GM12878 (cell line): ENCODE measurements at regions not wholly inside any gene's neighbourhood (a gene's known extent, or its start where the extent isn't known, plus 50 kb on each side); places are given as distances from the start of the nearest gene placed in this dataset.

Experiments
- ATAC-seq: fragments of 200-7000 bp; cut with Tn5 transposase; 3 replicates; pipeline ENCODE4 v1.9.1; 2020; ENCODE audit warnings: mild to moderate bottlenecking, moderate library complexity
- BruUV-seq: library from RNA; stranded (reverse); fragments of 400-500 nt; replicated peaks from 2 replicates; lab custom pipeline; 2021; lab: Mats Ljungman, UMichigan
- CTCF ChIA-PET: fragments of 300-600 bp; sonication (Branson Sonifier 250); formaldehyde crosslinking; extraction: SDS; loops from one replicate; lab custom pipeline; 2021; ENCODE audit warnings: inconsistent platforms; lab: Yijun Ruan, JAX
- POLR2A ChIA-PET: fragments of 350-600 bp; formaldehyde crosslinking; extraction: SDS; loops from one replicate; lab custom pipeline; 2021; ENCODE audit warnings: inconsistent platforms; lab: Charles Lee
- RAD21 ChIA-PET: fragments of 300-600 bp; sonication (Branson Sonifier 250); formaldehyde crosslinking; loops from one replicate; lab custom pipeline; 2023; ENCODE audit warnings: antibody characterized with exemption; ENCODE audit not compliant: unreplicated experiment; lab: Charles Lee
- SMC1A ChIA-PET: fragments of 300-600 bp; sonication (Branson Sonifier 250); formaldehyde crosslinking; loops from one replicate; lab custom pipeline; 2023; ENCODE audit not compliant: unreplicated experiment, uncharacterized antibody; lab: Charles Lee
- DNase-seq: peaks from one replicate; pipeline ENCODE4 v3.0.0-alpha.2; 2011; ENCODE audit warnings: low read depth, low spot score
- FAIRE-seq: peaks from 3 replicates; lab custom pipeline; 2011; peaks lifted over from hg19 to GRCh38; lab: Jason Lieb, UNC
- H2AFZ ChIP-seq: 2 replicates; pipeline ENCODE4 v1.6.0; 2011; ENCODE audit warnings: low read depth, low read length, control low read depth; ENCODE audit not compliant: control insufficient read depth
- H3K27ac ChIP-seq: 2 replicates; pipeline ENCODE4 v1.5.1; 2011; ENCODE audit warnings: control low read depth; ENCODE audit not compliant: control insufficient read depth, insufficient read depth
- H3K27me3 ChIP-seq, 2 experiments: replicated peaks in 1 of 2; 2 replicates each; pipeline versions ENCODE4 v1.6.0 to v1.6.1; 2011; ENCODE audit warnings: low read length in 1 of 2; ENCODE audit not compliant: control insufficient read depth in 2 of 2, insufficient read depth in 2 of 2
- H3K36me3 ChIP-seq, 2 experiments: 2 replicates each; pipeline ENCODE4 v1.5.1; 2011; ENCODE audit warnings: low read length in 1 of 2; ENCODE audit not compliant: control insufficient read depth in 2 of 2, insufficient read depth in 2 of 2
- H3K4me1 ChIP-seq: 2 replicates; pipeline ENCODE4 v1.6.1; 2011; ENCODE audit warnings: mild to moderate bottlenecking, low read length, moderate library complexity, mixed read lengths; ENCODE audit not compliant: control insufficient read depth, insufficient read depth
- H3K4me2 ChIP-seq: 2 replicates; pipeline ENCODE4 v1.6.0; 2011; ENCODE audit warnings: control low read depth; ENCODE audit not compliant: control insufficient read depth, insufficient read depth
- H3K4me3 ChIP-seq: fragments of 200-600 bp; sonication (generic); 2 replicates; pipeline ENCODE4 v1.5.1; 2016
- H3K79me2 ChIP-seq: 2 replicates; pipeline ENCODE4 v1.6.0; 2011; ENCODE audit warnings: low read length; ENCODE audit not compliant: control insufficient read depth, insufficient read depth
- H3K9ac ChIP-seq: 2 replicates; pipeline ENCODE4 v1.8.0; 2011; ENCODE audit warnings: low read length, control low read depth, mixed read lengths; ENCODE audit not compliant: control insufficient read depth, insufficient read depth
- H3K9me3 ChIP-seq: replicated peaks from 3 replicates; pipeline ENCODE4 v1.5.1; 2011; ENCODE audit warnings: mild to moderate bottlenecking, low read length; ENCODE audit not compliant: control insufficient read depth, insufficient read depth
- H4K20me1 ChIP-seq: 2 replicates; pipeline ENCODE4 v1.6.0; 2011; ENCODE audit not compliant: control insufficient read depth, insufficient read depth
- CHD1 ChIP-seq: IDR thresholded peaks from 2 replicates; pipeline ENCODE4 v1.6.1; 2012; ENCODE audit warnings: low read depth, low read length, improper control_type of control experiment
- CTCF ChIP-seq, 3 experiments: IDR thresholded peaks in 2 of 3; conservative IDR thresholded peaks in 1 of 3; 2 replicates each; pipeline ENCODE4 v1.5.1; 2011; ENCODE audit warnings: low read depth in 3 of 3, low read length in 3 of 3, mild to moderate bottlenecking in 3 of 3, control low read depth in 2 of 3, moderate library complexity in 2 of 3, inconsistent platforms in 1 of 3, mixed read lengths in 1 of 3; ENCODE audit not compliant: control insufficient read depth in 2 of 3, insufficient read depth in 1 of 3; ENCODE audit errors: extremely low read depth in 1 of 3
- GATAD2B ChIP-seq: fragments of 450-650 bp; conservative IDR thresholded peaks from 2 replicates; pipeline ENCODE4 v1.6.1; 2017; ENCODE audit warnings: low read depth, mild to moderate bottlenecking, moderate library complexity
- HDGF ChIP-seq: fragments of 450-650 bp; IDR thresholded peaks from 2 replicates; pipeline ENCODE4 v1.6.1; 2016; ENCODE audit warnings: antibody characterized with exemption
- JUND ChIP-seq: IDR thresholded peaks from 2 replicates; pipeline ENCODE4 v1.6.1; 2012; ENCODE audit warnings: low read depth, mild to moderate bottlenecking, low read length, improper control_type of control experiment, moderate library complexity
- MTA2 ChIP-seq: fragments of 450-650 bp; IDR thresholded peaks from 2 replicates; pipeline ENCODE4 v1.6.1; 2016; ENCODE audit warnings: low read depth, mild to moderate bottlenecking, moderate library complexity
- NRF1 ChIP-seq: conservative IDR thresholded peaks from 2 replicates; pipeline ENCODE4 v1.6.1; 2011; ENCODE audit warnings: mild to moderate bottlenecking, low read depth, low read length, improper control_type of control experiment
- POLR2AphosphoS2 ChIP-seq: IDR thresholded peaks from 2 replicates; pipeline ENCODE4 v1.6.1; 2011; ENCODE audit warnings: low read depth, mild to moderate bottlenecking, low read length, improper control_type of control experiment, moderate library complexity
- POLR2AphosphoS5 ChIP-seq: IDR thresholded peaks from 2 replicates; pipeline ENCODE4 v1.6.1; 2011; ENCODE audit warnings: mild to moderate bottlenecking, low read length, inconsistent platforms
- SMAD5 ChIP-seq: IDR thresholded peaks from 2 replicates; pipeline ENCODE4 v1.6.1; 2016; ENCODE audit warnings: antibody characterized with exemption, low read depth
- TBL1XR1 ChIP-seq: IDR thresholded peaks from 2 replicates; pipeline ENCODE4 v1.6.1; 2012; ENCODE audit warnings: low read depth, low read length, improper control_type of control experiment
- TCF3 ChIP-seq: IDR thresholded peaks from 2 replicates; pipeline ENCODE4 v1.6.1; 2012; ENCODE audit warnings: low read depth, mild to moderate bottlenecking, low read length, borderline replicate concordance; ENCODE audit not compliant: insufficient read depth
- ZNF217 ChIP-seq: fragments of 450-650 bp; IDR thresholded peaks from 2 replicates; pipeline ENCODE4 v1.6.1; 2017; ENCODE audit warnings: antibody characterized with exemption, mild to moderate bottlenecking
- WGBS: methylation state at CpG from one replicate; pipeline ENCODE4 v1.1.6; 2016; ENCODE audit warnings: low lambda C conversion rate; ENCODE audit not compliant: insufficient replicate concordance, insufficient coverage; ENCODE audit errors: missing lambda C conversion rate; 5-methylcytosine and 5-hydroxymethylcytosine counted together
- in situ Hi-C: fragments of 300-500 bp; cut with MboI; formaldehyde crosslinking; loops from 9 replicates; pipeline ENCODE4 v1.14.3; 2018; ENCODE audit warnings: mixed read lengths
- intact Hi-C: fragments of 100-400 bp; cut with micrococcal nuclease; formaldehyde crosslinking; loops from one replicate; pipeline ENCODE4 v1.14.2; 2022; ENCODE audit not compliant: unreplicated experiment
- TF ChIP-seq, protein P1 (sequence below): fragments of 450-650 bp; IDR thresholded peaks from 2 replicates; pipeline ENCODE4 v1.6.1; 2017; ENCODE audit warnings: antibody characterized with exemption, mild to moderate bottlenecking, moderate library complexity
- TF ChIP-seq, protein P2 (sequence below): IDR thresholded peaks from 2 replicates; pipeline ENCODE4 v1.6.1; 2011; ENCODE audit warnings: borderline replicate concordance, low read depth, mild to moderate bottlenecking, moderate library complexity, mixed read lengths, low read length; ENCODE audit not compliant: insufficient read depth; ENCODE audit errors: extremely low read length

DNA sequence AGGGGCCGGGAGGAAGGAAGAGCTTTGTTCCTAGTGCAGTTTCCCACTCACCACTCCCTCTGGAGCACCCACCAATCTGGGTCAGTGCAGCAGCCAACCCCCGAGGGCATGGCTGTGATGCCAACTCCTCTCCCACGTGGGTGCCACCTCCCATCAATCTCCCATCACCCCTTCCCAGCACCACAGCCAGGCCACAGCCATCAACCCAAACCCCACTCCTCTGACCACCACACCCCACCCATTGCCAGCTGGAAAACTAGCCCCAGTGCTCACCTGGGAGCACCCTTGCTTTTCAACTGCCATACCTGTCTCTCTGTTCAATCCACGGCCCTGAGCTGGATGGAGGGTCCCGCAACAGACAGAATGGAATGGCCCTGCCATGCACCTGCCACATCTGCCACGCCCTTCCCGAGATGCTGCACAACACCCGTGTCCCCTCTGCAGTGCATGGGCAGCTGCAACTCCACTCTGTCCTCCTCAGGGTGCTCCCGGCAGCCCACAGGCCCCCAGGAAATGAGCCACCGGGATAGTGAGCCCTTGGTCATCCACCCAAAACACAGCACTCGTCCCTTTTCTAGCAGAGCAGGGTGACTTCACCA is 112.4 kb upstream of the ID2 start (continued):
- TF ChIP-seq JUND: no peak
- no peak for TF ChIP-seq TCF3
- no peak for TF ChIP-seq POLR2AphosphoS5
- no peak for TF ChIP-seq CTCF (IDR thresholded peaks at IDR 0.05 in 2 of 3, conservative IDR thresholded peaks at IDR 0.05 in 1 of 3; ENCODE audit: control insufficient read depth in 2 of 3, extremely low read depth in 1 of 3, insufficient read depth in 1 of 3, low read depth in 3 of 3, low read length in 3 of 3)

DNA sequence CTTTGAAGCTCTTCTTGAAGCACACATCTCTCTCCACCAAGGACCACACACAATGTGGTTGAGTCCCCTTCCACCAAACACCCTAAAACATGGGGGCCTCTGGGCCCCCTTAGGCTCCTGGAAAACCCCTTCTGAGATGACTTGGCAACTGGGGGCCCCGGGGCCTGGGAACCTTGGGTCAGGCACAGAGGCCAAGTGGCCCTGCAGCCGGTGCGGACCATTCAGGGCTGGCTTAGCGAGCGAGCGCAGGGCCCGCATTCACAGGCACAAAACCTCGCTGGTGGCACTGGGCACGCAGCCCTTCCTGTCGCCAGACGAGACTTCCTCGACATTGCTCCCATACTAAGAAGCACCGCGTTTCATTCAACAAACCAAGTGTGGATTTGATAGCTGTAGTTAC is 111.2 kb upstream of the ID2 start:
- ChIA-PET RAD21 (interaction anchor here (0.7 to 6.8 kb wide), 8 partner anchors 11 to 194 kb away, joined by 3 to 97 read pairs (median 5); partner anchors contain the start of gene ID2), CTCF (interaction anchor here (0.7 to 4.8 kb wide), 3 partner anchors 11 to 17 kb away, joined by 3 to 18 read pairs (median 11); no protein-coding TSS in a partner anchor), SMC1A (interaction anchor here (0.7 to 6.3 kb wide), 9 partner anchors 11 to 1143 kb away, joined by 3 to 67 read pairs (median 5); partner anchors contain the start of gene ID2)
- Histone ChIP-seq H3K9me3 (no peaks in the 10 kb centered on the region), H3K27me3 (no peaks in the 10 kb centered on the region), H4K20me1 (no peaks in the 10 kb centered on the region)
- DNase-seq: no peak
- BruUV-seq: no TSS peak
- intact Hi-C loops: no loop called here
- TF ChIP-seq MTA2: no peak
- no peak for TF ChIP-seq CHD1
- TF ChIP-seq SMAD5: no peak
- TF ChIP-seq NRF1: no peak
- no peak for TF ChIP-seq POLR2AphosphoS2
- TF ChIP-seq, protein P1, sequence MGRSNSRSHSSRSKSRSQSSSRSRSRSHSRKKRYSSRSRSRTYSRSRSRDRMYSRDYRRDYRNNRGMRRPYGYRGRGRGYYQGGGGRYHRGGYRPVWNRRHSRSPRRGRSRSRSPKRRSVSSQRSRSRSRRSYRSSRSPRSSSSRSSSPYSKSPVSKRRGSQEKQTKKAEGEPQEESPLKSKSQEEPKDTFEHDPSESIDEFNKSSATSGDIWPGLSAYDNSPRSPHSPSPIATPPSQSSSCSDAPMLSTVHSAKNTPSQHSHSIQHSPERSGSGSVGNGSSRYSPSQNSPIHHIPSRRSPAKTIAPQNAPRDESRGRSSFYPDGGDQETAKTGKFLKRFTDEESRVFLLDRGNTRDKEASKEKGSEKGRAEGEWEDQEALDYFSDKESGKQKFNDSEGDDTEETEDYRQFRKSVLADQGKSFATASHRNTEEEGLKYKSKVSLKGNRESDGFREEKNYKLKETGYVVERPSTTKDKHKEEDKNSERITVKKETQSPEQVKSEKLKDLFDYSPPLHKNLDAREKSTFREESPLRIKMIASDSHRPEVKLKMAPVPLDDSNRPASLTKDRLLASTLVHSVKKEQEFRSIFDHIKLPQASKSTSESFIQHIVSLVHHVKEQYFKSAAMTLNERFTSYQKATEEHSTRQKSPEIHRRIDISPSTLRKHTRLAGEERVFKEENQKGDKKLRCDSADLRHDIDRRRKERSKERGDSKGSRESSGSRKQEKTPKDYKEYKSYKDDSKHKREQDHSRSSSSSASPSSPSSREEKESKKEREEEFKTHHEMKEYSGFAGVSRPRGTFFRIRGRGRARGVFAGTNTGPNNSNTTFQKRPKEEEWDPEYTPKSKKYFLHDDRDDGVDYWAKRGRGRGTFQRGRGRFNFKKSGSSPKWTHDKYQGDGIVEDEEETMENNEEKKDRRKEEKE: no peak
- no peak for TF ChIP-seq HDGF
- TF ChIP-seq, protein P2, sequence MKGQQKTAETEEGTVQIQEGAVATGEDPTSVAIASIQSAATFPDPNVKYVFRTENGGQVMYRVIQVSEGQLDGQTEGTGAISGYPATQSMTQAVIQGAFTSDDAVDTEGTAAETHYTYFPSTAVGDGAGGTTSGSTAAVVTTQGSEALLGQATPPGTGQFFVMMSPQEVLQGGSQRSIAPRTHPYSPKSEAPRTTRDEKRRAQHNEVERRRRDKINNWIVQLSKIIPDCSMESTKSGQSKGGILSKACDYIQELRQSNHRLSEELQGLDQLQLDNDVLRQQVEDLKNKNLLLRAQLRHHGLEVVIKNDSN: no peak
- no peak for TF ChIP-seq TBL1XR1
- no peak for TF ChIP-seq GATAD2B
- TF ChIP-seq ZNF217: no peak
- TF ChIP-seq, all 136 proteins: peak for 0
- no peaks in the 10 kb centered on the region for H3K36me3 ChIP-seq
- in situ Hi-C loops: no loop called here
- no peak overlapping the region for H3K9ac ChIP-seq
- H3K4me3 ChIP-seq: no peak overlapping the region
- ATAC-seq (no peak), FAIRE-seq (no peak)
- no peaks in the 10 kb centered on the region for H3K79me2 ChIP-seq
- no peak overlapping the region for H3K27ac ChIP-seq
- peaks cover 31% of the 10 kb centered on the region for H3K4me1 ChIP-seq
- WGBS: 93% methylated on average over 14 of the region's 14 CpGs
- no peak overlapping the region for H2AFZ ChIP-seq
- POLR2A ChIA-PET: interaction anchor here (0.9 to 5.9 kb wide), 9 partner anchors 11 to 110 kb away, joined by 3 to 73 read pairs (median 5); partner anchors contain the start of gene ID2
- no peak overlapping the region for H3K4me2 ChIP-seq
